ENCODE measurements at regions not wholly inside any gene's neighbourhood (a gene's known extent, or its start where the extent isn't known, plus 50 kb on each side); places are given as distances from the start of the nearest gene placed in this dataset.
A peak's percentile ranks its signal among the peaks of the same experiment; 100 is the strongest.

DNA sequence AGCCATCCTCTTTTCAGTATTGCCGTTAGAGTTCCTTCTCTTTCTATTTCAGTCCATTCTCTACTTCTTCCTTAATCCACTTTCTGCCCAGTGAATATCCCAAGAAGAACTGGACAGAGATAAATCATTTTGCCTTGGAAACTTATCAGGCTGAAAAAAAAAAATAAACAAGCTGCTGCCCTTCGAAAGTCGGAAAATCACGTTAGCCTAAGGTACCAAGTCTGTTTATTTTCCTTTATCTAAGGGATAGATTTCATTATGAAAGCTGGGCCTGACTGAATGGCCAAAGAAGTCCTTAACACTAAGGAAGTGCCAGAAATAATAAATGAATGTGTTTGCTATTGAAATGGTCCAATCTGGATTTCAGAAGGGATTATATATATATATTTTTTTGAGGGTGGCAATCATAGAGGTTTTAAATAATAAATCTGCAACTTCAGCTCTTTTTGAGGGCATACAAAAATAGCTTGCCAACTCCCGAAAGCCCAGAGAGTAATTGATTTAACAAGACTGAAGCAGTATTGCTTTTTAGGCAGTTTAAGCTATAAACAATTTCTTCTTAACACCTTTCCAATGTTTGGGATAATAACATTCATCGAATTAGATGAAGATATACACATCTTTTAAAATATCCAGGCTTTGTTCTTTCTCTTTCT, 127.0 kb upstream of the STMND1 start:
- DNase-seq: no peak

DNA sequence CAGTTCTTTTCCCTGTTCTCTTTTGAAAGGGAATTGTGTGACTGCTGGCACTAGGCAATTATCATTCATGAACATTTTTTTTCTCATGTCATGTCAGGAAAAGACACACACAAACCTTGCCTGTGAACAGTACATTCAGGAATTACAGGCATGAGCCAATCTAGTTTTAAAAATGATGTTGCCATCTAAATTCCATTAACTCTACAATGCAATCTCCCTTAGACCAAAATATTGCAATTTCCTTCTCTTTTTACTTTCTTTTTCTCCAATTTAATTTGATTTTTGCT, 127.5 kb upstream of the STMND1 start:
- no peak for DNase-seq

DNA sequence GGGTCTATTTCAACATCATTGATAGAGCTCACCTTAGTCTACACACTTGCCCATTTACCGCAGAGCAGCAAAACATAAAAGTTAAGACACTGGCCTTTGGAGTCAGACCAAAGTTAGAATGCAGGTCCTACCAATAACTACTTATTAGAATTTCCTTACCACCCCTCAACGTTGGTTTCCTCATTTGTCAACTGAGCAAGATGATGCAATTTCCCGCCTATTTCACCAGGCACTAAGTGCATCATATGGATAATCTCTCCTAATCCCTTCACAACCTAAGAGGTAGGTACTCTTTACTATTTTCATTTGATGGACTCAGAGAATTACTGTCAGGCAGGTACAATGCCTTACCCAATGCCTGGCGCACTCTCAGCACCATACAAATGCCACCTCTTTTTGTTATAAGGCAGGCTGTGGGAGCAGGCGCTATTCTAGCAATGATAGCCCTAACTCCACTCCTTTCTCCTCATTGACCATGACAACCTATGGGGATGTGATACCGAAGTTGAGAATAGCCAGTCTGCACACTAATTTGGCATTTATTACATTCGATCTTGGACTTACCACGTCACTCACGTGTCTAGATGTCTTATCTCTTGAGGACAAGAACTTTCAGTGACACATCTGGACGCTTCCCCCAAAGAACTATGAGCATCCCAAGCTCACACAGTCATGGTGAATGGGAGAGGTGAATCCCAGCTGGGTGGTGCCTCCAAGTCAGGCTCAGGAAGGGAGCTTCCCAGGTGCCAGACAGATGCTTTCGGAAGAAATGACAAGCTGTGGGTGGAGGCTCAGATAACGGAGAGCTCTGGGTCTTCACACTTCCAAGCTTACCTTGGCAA, 128.1 kb upstream of the STMND1 start:
- no peak for DNase-seq

DNA sequence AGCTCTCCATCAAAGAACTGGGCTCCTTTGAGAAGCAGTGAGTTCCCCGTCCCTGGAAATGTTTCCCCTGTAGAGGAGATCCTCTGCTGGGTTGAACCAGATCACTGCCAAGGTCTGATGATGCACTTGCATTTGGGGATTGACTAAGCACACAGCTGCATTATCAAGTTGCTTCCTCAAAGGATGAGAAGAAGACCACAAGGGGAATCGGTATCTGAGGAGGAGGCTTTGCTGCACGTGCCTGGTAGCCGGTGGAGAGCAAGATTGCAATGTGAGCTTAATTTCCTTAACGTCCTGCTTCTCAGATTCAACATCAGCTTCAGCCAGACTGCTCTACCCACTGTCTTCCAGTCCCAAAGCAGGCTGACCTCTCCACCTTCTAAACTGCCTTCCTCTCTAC, 128.8 kb upstream of the STMND1 start:
- DNase-seq: no peak

DNA sequence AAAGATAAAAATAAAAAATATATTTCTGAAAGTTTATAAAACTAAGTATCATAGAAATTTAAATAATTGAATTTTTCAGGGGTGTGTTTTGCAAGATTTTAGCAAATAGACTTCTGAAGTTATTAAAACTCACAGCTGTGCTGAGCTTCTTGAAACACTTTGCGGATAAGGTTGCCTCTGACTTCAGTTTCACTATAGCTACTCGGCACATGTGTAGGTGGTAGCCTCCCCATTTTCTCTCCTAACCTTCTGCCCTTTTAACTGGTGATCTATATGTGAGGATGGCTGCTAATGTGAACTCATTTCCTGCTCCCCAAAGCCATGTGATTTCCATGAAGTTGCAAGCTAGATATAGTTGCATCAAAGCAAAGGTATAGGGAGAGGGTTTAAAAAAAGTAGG, 129.3 kb upstream of the STMND1 start:
- no peak for DNase-seq

DNA sequence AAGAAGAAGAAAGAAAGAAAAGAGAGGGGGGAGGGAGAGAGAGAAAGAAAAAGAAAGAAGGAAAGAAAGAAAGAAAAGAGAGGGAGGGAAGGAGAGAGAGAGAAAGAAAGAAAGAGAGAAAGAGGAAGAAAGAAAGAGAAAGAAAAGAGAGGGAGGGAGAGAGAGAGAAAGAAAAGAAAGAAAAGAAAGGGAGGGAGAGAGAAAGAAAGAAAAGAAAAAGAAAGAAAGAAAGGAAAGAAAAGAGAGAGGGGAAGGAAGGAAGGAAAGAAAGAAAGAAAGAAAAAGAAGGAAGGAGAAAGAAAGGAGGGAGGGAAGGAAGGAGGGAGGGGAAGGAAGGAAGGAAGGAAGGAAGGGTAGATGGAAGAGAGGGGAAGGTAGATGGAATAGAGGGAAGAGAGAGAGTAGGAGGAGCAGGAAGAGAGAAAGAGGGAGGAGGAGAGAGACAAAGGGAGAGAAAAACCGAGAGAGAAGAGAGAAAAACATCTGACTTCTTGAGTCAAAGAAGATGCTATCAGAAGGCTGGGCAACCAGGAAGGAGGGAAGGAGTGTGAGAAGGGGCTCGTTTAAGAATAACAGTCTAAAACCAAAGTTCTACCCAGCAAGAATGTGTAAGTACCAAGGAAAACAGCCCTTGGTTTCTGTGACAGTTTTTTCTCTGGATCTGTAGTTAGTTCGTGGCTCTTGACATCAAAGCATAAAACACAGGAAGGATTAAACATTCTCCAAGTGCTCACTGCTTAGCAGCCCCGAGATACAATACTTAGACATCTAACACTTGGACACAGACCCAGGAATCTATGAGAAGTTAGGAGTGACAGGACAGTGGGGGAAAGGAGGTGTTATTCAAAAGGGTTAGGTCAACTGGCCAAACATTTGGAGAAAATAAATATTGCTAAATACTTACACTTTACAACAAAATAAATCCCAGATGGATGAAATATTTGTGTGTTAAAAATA, 131.9 kb upstream of the STMND1 start:
- peak; percentile 16 for DNase-seq

DNA sequence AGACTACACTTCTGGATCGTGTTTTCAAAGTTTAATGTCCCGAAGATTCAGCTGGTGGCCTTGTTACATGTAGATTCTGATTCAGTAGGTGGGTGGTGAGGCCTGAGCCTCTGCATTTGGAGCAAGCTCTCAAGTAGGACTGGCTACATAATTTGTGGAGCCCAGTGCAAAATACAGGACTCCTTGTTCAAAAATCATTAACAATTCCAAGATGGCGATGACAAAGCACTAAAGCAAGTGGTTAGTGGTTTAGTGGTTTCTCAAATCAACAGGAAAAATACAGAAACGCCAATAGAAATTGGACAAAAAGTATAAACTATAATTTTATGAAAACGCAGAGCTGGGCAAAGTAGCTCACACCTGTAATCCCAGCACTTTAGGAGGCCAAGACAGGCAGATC, 133.7 kb upstream of the STMND1 start:
- DNase-seq: no peak

DNA sequence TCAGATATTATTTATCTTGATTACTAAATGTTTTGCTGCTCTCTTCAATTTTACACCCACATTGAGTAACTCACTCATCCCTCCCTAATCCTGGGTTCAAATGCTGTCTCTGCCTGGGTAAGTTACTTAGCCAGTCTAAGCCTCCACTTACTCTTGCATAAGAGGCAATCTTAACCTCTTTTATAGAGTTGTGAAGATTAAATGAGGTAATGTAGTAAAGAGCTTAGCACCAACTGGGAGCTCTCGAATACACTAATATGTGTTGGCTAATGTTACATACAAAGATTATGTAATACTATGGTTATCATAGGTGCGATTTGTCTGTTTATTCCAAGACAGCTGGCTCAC, 134.4 kb upstream of the STMND1 start:
- no peak for DNase-seq

DNA sequence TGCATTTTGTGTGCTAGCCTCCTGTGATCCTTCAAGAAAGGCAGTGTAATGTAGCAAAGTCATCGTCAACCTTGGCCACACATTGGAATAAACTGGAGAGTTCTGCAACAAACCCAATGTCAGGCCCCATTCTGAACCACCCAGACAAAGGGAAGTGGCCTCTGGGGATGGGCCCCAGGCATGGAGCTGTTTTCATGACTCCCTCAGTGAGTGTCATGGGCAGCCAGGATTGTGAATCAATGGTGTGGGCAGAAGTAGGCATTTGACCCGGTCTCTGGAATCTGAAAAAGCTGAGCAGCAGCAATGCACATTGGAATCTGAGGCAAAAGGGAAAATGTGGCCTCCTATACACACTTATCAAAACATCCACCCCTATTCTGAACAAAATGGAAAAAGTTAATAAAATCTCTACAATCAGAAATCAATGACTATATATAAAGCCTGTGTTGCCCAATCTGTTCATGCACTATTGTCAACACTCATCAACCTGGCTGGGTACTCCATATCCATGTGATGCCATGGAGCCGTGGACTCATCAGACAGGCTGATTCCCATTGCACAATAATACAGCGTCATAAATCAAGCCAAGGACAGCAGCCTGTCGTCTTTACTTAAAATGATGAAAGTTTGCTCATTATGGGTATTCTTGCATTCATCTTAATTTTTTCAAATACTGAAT, 134.9 kb upstream of the STMND1 start:
- DNase-seq: peak; percentile 32

DNA sequence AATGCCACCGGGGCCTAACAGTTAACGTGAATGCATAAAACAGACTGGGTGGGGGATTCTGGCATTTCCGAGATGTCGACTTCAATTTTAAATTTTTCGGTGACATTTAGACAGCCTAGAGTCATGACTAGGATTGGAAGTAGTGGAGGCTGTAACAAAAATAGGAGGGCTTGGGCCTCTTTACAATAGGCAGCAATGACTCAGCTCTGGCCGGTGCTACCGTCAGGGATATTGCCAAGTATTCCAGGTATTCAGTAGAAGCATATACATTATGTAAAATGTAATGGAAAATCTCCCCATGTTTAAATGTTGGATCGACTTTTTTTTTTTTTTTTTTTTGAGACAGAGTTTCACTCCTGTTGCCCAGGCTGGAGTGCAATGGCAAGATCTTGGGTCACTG, 136.2 kb upstream of the STMND1 start:
- peak; percentile 58 for DNase-seq

DNA sequence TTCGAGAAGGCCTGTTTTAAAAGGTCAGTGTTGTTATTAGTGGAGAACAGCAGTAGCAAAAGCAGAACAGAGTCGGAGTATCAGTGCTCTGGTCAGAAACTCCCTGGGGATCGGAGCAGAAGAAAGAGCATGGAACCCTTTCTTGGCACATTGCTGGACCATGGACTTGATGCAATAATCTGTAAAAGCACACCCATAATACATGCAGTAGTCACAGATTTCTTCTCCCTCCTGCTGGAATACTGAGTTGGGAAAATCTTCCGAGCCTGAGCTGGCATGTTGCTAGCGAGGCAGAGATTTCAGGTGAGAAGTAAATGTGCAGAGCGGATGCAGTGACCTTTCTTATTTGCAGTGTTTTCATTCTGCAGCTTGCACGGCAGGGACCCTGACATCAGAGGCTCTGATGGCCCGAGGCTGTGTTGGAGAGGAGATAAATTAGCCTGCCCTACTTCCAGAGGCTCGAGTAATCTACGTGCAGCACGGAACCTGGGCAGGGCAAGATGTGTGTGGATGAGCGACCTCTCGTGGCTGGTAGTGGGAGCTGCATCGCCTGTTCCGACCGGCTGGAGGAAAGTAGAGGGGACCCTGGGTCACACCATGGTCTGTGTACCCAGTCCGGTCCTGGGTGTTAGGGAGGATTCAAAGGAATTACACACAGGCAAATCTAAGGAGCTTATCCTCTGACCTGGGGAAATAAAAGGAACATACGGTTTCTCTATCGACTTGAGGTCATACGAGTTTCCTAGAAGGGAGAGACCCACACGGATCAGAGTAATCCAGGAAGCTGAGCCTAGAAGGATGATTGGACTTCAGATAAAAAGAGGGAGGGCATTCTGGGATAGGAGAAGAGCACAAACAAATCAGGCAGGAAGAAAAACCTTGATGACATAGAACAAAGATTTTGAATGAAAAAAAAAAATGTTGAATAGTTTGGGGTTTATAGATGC, 137.0 kb upstream of the STMND1 start:
- DNase-seq: peak; percentile 73

DNA sequence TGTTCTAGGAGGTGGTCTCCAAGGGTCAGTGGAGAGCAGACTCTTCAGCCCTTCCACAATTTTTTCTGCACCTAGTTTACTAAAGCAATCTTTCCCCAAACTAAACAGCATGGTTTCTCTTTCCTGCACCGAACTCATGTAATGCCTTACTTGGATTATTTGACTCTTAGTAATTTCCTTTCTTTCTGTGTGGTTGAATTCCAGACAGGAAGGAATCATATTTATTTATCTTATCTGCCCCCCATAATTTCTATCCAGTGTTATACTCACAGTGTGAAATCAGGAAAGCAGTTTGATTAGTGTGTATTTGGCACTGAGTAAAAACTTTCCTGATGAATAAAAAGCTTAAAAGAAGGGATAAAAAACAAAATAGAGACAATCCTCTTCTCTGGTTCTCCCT, 140.3 kb upstream of the STMND1 start:
- DNase-seq: peak; percentile 70

DNA sequence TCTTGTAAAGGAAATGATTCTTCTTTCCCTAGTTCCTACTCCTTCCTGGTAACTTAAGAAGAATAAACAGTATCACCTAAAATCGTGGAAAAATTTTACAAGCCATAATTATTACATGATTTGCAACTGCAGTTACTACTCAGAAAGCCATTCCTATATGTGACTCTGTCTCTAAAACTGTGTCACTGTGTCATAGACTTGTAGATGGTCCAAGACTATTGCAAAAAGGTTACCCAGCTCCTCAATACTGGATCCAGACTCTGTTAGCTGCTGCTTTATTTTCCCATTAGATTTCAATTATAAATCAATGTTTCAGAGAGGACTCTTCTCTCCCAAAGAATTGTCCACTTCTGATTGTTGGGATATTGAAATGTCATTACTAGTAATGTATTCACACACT, 142.1 kb upstream of the STMND1 start:
- no peak for DNase-seq

DNA sequence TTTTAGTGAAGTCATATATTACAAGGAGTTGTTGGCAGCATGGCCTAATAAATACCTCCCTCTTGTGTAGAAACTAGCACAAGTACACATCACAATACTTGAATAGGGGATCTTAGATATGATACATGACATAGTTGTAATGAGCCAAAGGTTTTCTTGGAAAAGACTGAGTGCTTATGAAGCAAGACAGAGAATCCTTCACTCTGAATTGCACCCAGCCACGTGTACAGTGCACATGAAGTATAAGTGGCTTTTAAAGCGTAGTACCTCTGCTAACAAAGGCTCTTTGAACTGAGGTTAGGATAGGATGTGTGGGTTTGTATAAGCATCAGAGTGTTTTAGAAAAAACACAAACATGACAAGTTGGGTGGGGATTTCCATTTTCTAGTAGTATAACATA, 145.5 kb upstream of the STMND1 start:
- DNase-seq: no peak

DNA sequence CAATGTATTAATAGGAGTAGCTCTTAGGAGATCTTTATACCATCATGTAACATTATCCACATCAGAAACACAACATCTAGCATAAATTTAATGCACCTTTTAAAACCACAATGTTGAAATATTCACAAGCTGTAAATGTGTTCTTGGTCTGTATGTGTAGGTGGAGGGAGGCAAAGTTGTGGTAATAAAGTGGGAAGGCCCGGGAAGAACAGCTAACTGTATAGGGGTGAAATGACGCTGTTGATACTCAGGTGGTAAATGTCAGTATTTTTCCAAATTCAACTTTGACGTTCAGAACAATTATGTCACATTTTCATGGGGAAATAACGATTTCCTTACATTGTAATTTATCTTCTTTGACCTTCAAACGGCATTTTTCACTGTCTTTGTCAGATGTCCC, 146.0 kb upstream of the STMND1 start:
- DNase-seq: no peak

DNA sequence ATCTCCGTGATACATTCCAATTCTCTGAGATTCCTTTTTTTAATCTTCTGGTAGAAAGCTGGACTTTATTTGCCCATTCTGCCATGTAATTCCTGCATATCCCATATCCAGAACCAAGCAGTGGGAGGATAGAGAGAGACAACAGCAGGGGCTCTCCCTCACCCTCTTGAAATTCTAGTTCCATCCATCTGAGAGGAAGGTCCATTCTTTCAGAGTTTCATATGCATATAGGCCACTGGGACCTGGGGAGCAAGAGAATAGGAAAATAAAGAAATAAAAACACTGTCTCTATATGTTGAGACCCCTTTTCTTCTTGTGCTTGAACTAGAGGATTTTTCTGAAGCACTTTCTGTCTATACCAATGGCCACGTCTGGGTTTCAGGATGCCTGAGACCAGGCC, 147.9 kb upstream of the STMND1 start:
- no peak for DNase-seq

DNA sequence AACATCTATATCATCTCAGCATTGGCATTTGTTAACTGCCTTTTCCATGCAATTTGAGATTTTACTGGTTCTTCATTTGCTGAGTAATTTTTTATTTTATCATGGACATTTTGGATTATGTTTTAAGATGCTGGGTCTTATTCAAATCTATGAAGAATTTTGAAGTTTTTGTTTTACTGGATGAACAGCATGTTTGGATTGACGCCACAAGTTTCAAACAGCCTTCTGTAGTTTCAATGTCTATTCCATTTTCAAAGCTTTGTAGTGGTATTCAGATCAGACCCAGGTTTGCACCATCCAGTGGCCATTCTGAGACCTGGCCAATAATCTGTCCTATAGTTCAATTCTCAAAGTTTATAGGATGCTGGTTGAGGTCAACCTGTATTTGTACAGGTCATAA, 148.4 kb upstream of the STMND1 start:
- no peak for DNase-seq

DNA sequence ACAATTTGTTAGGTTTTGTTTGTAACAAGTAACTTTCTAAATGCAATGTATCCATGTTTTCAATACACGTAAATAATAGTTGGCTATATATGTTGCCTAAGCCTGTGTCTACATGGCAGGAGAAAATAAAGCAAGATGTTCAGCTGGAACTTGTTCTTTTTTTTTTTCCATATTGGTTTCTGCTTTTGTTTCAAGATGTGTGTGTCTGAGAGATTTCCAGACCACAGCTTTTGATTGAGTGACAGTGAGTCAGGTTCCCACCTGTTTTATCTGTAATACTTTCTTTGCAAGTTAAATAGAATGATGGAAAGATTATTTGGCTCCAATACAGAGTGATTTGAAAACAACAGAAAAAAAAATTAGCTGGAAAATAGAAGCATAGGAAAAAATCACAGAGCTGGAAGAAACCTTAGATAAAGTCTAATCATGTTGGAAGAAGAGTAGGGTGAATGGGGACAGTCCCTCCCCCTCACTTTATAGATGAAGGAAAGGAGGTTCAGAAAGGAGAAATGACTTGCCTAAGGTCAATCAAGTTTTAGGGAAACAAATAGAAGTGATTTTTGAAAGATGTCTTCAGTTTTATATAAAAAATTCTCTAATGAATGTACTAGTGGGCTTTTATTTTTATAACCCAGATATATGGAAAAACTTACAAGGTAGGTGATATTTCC, 150.9 kb upstream of the STMND1 start:
- no peak for DNase-seq

DNA sequence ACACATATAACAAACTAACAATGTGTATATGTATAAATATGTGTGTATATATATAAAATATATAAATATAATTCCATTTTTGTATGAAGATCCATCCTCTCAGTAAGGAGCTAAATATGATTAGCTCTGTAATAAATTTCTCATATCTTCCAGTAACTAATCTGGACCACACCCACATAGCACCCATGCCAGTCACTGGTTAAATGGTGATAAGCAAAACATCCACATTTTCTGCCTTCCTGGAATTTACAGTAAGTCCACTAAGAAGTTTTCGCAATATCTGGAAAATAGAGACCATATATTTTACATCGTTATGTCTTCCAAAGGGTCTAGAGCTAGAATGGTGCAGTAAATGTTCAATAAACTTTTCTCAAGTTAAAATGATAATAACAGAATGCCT, 151.5 kb upstream of the STMND1 start:
- DNase-seq: peak; percentile 25

DNA sequence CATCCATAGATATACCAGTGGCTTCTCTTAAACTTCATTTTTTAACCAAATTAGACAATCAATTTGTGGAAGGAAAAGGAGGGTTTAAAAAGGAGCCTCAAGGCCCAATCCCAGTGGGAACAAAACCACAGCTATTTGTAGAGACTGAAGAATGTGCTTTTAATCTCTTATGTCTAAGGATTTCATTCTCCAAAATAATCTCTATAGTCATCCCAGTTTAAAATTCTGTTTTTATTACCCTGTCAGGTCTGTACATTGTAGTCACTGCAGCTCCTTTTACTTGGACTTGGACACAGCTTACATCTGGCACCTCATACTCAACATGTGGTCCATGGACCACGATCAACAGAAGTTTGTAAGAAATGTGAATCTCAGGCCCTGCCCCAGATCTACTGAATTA, 152.1 kb upstream of the STMND1 start:
- DNase-seq: peak; percentile 91

DNA sequence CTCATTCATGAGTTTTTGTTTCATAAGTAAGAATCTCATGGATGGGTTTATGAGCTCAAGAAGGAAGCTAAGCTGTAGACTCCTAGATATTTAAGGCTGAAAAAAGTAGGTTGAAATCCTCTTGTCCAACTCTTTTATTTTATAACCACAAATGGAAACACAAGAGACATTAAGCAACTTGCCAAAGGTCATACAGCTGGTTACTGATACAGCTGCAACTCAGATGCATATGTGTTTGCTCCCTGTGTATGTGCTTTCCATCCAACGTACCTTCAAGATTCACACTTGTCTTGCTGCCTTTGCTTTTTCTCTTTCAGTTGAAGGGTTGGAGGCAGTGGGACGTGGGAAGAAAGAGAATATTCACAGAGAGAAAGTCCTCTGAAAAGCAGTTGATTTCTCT, 153.5 kb upstream of the STMND1 start:
- peak; percentile 19 for DNase-seq
